ENCODE measurements at regions not wholly inside any gene's neighbourhood (a gene's known extent, or its start where the extent isn't known, plus 50 kb on each side); places are given as distances from the start of the nearest gene placed in this dataset.
"Not testable (repeated sequence)": the region's sequence is repeated elsewhere in the genome, so short reads cannot be mapped to it uniquely, and the experiment has no call there.

GRCh38 chr1:185529673-185530072 is 204.5 kb upstream of the HMCN1 start:
- Mint-ChIP-seq H3K27me3 (ENCODE audit: low read depth) (no peaks in the 10 kb centered on the region), H3K9me3 (ENCODE audit: low read depth) (no peaks in the 10 kb centered on the region), H3K27ac (ENCODE audit: unreplicated experiment) (no peak overlapping the region), H3K4me1 (ENCODE audit: low read depth) (peaks cover 4% of the 10 kb centered on the region), H3K36me3 (ENCODE audit: low read depth) (no peaks in the 10 kb centered on the region), H3K4me3 (ENCODE audit: unreplicated experiment) (no peak overlapping the region)
- no peak for DNase-seq (ENCODE audit: low spot score)
- TF ChIP-seq CTCF (IDR thresholded peaks at IDR 0.05), result no peak

GRCh38 chr1:185528084-185528676 is 206.0 kb upstream of the HMCN1 start:
- Mint-ChIP-seq H3K27me3 (ENCODE audit: low read depth) (no peaks in the 10 kb centered on the region), H3K4me3 (ENCODE audit: unreplicated experiment) (no peak overlapping the region), H3K36me3 (ENCODE audit: low read depth) (no peaks in the 10 kb centered on the region), H3K4me1 (ENCODE audit: low read depth) (peaks cover 4% of the 10 kb centered on the region), H3K27ac (ENCODE audit: unreplicated experiment) (no peak overlapping the region), H3K9me3 (ENCODE audit: low read depth) (no peaks in the 10 kb centered on the region)
- DNase-seq (ENCODE audit: low spot score), result no peak
- no peak for TF ChIP-seq CTCF (IDR thresholded peaks at IDR 0.05)

GRCh38 chr1:185526344-185527307 is 207.6 kb upstream of the HMCN1 start:
- Mint-ChIP-seq H3K9me3 (ENCODE audit: low read depth) (peaks cover 3% of the 10 kb centered on the region), H3K36me3 (ENCODE audit: low read depth) (no peaks in the 10 kb centered on the region), H3K27ac (ENCODE audit: unreplicated experiment) (no peak overlapping the region), H3K4me3 (ENCODE audit: unreplicated experiment) (no peak overlapping the region), H3K27me3 (ENCODE audit: low read depth) (no peaks in the 10 kb centered on the region), H3K4me1 (ENCODE audit: low read depth) (no peaks in the 10 kb centered on the region)
- no peak for TF ChIP-seq CTCF (IDR thresholded peaks at IDR 0.05)
- DNase-seq (ENCODE audit: low spot score), result no peak

- no peak for DNase-seq (ENCODE audit: low spot score)
- Mint-ChIP-seq H3K27me3 (ENCODE audit: low read depth) (no peaks in the 10 kb centered on the region), H3K4me3 (ENCODE audit: unreplicated experiment) (no peak overlapping the region), H3K27ac (ENCODE audit: unreplicated experiment) (peak overlapping the region; percentile 73), H3K4me1 (ENCODE audit: low read depth) (peaks cover 29% of the 10 kb centered on the region), H3K9me3 (ENCODE audit: low read depth) (peaks cover 19% of the 10 kb centered on the region), H3K36me3 (ENCODE audit: low read depth) (peaks cover 5% of the 10 kb centered on the region)
- TF ChIP-seq CTCF (IDR thresholded peaks at IDR 0.05), result no peak
Observed at GRCh38 chr1:185520188-185520920, 203.3 kb upstream of the IVNS1ABP start.

- DNase-seq (ENCODE audit: low spot score), result no peak
- Mint-ChIP-seq H3K36me3 (ENCODE audit: low read depth) (peaks cover 7% of the 10 kb centered on the region), H3K27ac (ENCODE audit: unreplicated experiment) (no peak overlapping the region), H3K27me3 (ENCODE audit: low read depth) (no peaks in the 10 kb centered on the region), H3K9me3 (ENCODE audit: low read depth) (peaks cover 21% of the 10 kb centered on the region), H3K4me1 (ENCODE audit: low read depth) (peaks cover 29% of the 10 kb centered on the region), H3K4me3 (ENCODE audit: unreplicated experiment) (no peak overlapping the region)
- no peak for TF ChIP-seq CTCF (IDR thresholded peaks at IDR 0.05)
Observed at GRCh38 chr1:185517808-185518419, 200.9 kb upstream of the IVNS1ABP start.

- H3K4me3 Mint-ChIP-seq (ENCODE audit: unreplicated experiment); H3K27ac Mint-ChIP-seq (ENCODE audit: unreplicated experiment); DNase-seq (ENCODE audit: low spot score); H3K27me3 Mint-ChIP-seq (ENCODE audit: low read depth); H3K36me3 Mint-ChIP-seq (ENCODE audit: low read depth): not testable (repeated sequence)
- Mint-ChIP-seq H3K4me1 (ENCODE audit: low read depth) (peaks cover 29% of the 10 kb centered on the region), H3K9me3 (ENCODE audit: low read depth) (peaks cover 19% of the 10 kb centered on the region)
Observed at GRCh38 chr1:185517301-185517700, 200.3 kb upstream of the IVNS1ABP start.
